GM18861 (cell line): ENCODE measurements at regions not wholly inside any gene's neighbourhood (a gene's known extent, or its start where the extent isn't known, plus 50 kb on each side); places are given as distances from the start of the nearest gene placed in this dataset.

ENCODE experiments used
- ATAC-seq: cut with Tn5 transposase; IDR thresholded peaks from one replicate; pipeline ENCODE4 v1.9.1; 2021; ENCODE audit not compliant: unreplicated experiment

GRCh38 chr5:17161662-17162061 is 55.8 kb upstream of the BASP1 start:
- ATAC-seq, result no peak

GRCh38 chr5:17163221-17163620 is 54.2 kb upstream of the BASP1 start:
- ATAC-seq, result no peak

DNA sequence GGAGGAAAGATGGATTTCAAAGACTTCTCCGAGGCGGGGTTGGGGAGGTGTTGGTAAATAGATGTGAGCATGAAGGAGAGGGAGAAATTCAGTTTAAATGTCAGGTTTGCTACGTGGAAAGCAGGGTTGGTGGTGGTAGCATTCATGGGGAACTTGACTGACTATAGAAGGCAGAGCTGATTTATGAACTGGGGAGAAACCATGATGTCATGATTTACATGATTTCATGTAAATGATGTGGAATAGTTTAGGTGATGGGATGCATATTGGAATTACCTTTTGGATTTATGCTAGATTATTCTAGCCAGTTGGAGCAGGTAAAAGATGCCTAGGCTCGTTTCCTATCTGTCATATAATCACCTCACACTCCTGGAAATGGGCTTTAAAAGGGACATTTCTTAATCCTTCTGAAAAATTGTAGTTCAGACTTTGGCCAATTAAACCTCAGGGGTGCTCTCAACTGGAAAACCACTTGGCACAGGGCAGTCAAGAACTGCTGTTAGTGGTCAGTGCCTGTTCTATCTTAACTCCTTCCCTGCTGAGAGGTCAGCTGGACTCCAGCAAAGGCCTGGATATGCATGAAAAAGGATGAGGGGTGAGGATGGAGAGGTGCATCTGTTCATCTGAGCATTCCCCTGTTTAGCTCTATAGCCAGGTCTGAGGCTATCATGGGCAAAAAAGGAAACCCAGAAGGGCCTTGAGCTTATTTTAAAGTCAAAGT is 50.1 kb upstream of the BASP1 start:
- ATAC-seq, result no peak
